Retinal pigment epithelial cell (primary cell): ENCODE measurements at regions not wholly inside any gene's neighbourhood (a gene's known extent, or its start where the extent isn't known, plus 50 kb on each side); places are given as distances from the start of the nearest gene placed in this dataset.

Experiments
- DNase-seq: peaks from one replicate; pipeline ENCODE4 v3.0.0-alpha.2; 2010; ENCODE audit warnings: low read depth
- H3K4me3 ChIP-seq: 2 replicates; pipeline ENCODE4 v1.5.1; 2011; ENCODE audit warnings: mild to moderate bottlenecking, low read length, control low read depth, moderate library complexity
- CTCF ChIP-seq: conservative IDR thresholded peaks from 2 replicates; pipeline ENCODE4 v1.5.1; 2011; ENCODE audit warnings: low read depth, low read length, control low read depth, inconsistent platforms

GRCh38 chr12:93061473-93062419, 132.7 kb upstream of the EEA1 start:
- DNase-seq, result no peak
- TF ChIP-seq CTCF, result no peak
- no peak overlapping the region for H3K4me3 ChIP-seq

- H3K4me3 ChIP-seq, result no peak overlapping the region
- DNase-seq, result no peak
- no peak for TF ChIP-seq CTCF
These were observed 136.8 kb upstream of the EEA1 start for GRCh38 chr12:93065896-93066295.

- no peak for TF ChIP-seq CTCF
- H3K4me3 ChIP-seq, result no peak overlapping the region
These were observed 143.2 kb upstream of the EEA1 start for GRCh38 chr12:93072340-93072739.

GRCh38 chr12:93073324-93073723, 144.2 kb upstream of the EEA1 start:
- no peak for DNase-seq
- no peak overlapping the region for H3K4me3 ChIP-seq
- no peak for TF ChIP-seq CTCF

More at GRCh38 chr12:93072340-93072739, 143.2 kb upstream of the EEA1 start:
- DNase-seq, result no peak

GRCh38 chr12:93078059-93078458, 149.0 kb upstream of the EEA1 start:
- no peak for TF ChIP-seq CTCF
- H3K4me3 ChIP-seq, result no peak overlapping the region
- no peak for DNase-seq

GRCh38 chr12:93078577-93078976, 149.5 kb upstream of the EEA1 start:
- H3K4me3 ChIP-seq, result no peak overlapping the region
- no peak for TF ChIP-seq CTCF
- DNase-seq, result no peak

- DNase-seq, result no peak
- TF ChIP-seq CTCF, result no peak
- no peak overlapping the region for H3K4me3 ChIP-seq
These were observed 150.2 kb upstream of the EEA1 start for GRCh38 chr12:93079271-93079670.
